Skeletal muscle satellite cell (primary cell): ENCODE measurements at regions not wholly inside any gene's neighbourhood (a gene's known extent, or its start where the extent isn't known, plus 50 kb on each side); places are given as distances from the start of the nearest gene placed in this dataset.
"Not testable (repeated sequence)": the region's sequence is repeated elsewhere in the genome, so short reads cannot be mapped to it uniquely, and the experiment has no call there.

Experiments
- H3K27me3 ChIP-seq: 2 replicates; pipeline ENCODE4 v1.7.0; 2013; ENCODE audit warnings: low read length; ENCODE audit not compliant: control insufficient read depth, insufficient read depth
- H3K36me3 ChIP-seq: 2 replicates; pipeline ENCODE4 v1.7.0; 2013; ENCODE audit warnings: mild to moderate bottlenecking, control low read depth, low read length; ENCODE audit not compliant: insufficient read depth
- H3K4me1 ChIP-seq: 2 replicates; pipeline ENCODE4 v1.7.0; 2013; ENCODE audit warnings: low read length; ENCODE audit not compliant: control insufficient read depth, insufficient read depth
- H3K4me2 ChIP-seq: 2 replicates; pipeline ENCODE4 v1.7.0; 2013; ENCODE audit warnings: mild to moderate bottlenecking, low read length
- H3K4me3 ChIP-seq: 2 replicates; pipeline ENCODE4 v1.7.0; 2013; ENCODE audit warnings: low read length
- H3K9ac ChIP-seq: 2 replicates; pipeline ENCODE4 v1.7.0; 2013; ENCODE audit warnings: mild to moderate bottlenecking, low read depth, low read length, moderate library complexity
- H3K9me3 ChIP-seq: replicated peaks from 2 replicates; pipeline ENCODE4 v1.7.0; 2013; ENCODE audit warnings: mild to moderate bottlenecking, control low read depth, low read length

GRCh38 chr14:56061051-56061450 is 57.2 kb upstream of the PELI2 start:
- Histone ChIP-seq H3K9me3 (no peaks in the 10 kb centered on the region), H3K9ac (no peak overlapping the region), H3K4me3 (no peak overlapping the region), H3K27me3 (peaks cover 34% of the 10 kb centered on the region), H3K4me2 (no peak overlapping the region), H3K36me3 (no peaks in the 10 kb centered on the region), H3K4me1 (no peaks in the 10 kb centered on the region)

DNA sequence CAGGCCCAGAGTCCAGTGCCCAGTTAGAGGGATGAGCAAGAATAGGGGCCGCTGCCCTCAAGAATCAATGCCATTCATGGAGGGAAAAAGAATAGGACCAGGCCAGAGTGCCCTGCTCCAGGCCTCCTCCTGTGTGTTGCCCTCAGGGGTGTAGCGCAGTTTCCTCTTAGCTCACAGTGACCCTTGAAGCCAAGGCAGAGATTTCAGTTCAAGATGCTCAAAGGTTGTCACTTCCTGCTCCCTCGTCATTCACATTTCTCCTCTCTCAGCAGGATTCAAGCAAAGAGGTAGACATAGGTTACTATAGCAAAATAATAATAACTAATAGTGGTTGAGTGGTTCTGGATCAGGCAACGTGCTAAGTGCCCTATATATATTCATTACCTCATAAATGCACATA is 55.1 kb upstream of the PELI2 start:
- Histone ChIP-seq H3K4me3 (no peak overlapping the region), H3K4me1 (no peaks in the 10 kb centered on the region), H3K9ac (no peak overlapping the region), H3K27me3 (peaks cover 21% of the 10 kb centered on the region), H3K36me3 (no peaks in the 10 kb centered on the region), H3K9me3 (no peaks in the 10 kb centered on the region), H3K4me2 (no peak overlapping the region)

DNA sequence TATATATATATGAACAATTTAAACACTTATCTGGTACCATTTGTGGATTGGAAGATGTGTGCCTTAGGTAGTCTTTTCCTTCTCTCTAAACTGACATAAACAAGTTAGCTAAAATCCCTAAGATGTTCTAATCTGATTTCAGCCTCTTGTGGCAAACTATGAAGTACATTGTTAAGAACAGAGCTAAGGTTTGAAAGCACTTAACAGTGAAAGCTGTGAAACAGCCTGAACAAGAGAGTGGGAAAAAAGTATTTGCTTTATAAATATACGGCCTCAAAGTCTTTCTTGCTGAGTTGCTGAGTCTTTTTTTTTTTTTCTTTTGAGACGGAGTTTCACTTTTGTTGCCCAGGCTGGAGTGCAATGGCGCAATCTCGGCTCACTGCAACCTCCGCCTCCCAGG is 53.7 kb upstream of the PELI2 start:
- H3K27me3 ChIP-seq, result peaks cover 8% of the 10 kb centered on the region
- no peak overlapping the region for H3K4me3 ChIP-seq
- H3K4me2 ChIP-seq, result no peak overlapping the region
- no peaks in the 10 kb centered on the region for H3K9me3 ChIP-seq
- no peaks in the 10 kb centered on the region for H3K4me1 ChIP-seq
- no peaks in the 10 kb centered on the region for H3K36me3 ChIP-seq
- no peak overlapping the region for H3K9ac ChIP-seq

GRCh38 chr14:56065199-56065598 is 53.0 kb upstream of the PELI2 start:
- not testable (repeated sequence) for H3K4me2 ChIP-seq, H3K9ac ChIP-seq, H3K36me3 ChIP-seq, H3K4me1 ChIP-seq, H3K9me3 ChIP-seq, H3K4me3 ChIP-seq, H3K27me3 ChIP-seq

DNA sequence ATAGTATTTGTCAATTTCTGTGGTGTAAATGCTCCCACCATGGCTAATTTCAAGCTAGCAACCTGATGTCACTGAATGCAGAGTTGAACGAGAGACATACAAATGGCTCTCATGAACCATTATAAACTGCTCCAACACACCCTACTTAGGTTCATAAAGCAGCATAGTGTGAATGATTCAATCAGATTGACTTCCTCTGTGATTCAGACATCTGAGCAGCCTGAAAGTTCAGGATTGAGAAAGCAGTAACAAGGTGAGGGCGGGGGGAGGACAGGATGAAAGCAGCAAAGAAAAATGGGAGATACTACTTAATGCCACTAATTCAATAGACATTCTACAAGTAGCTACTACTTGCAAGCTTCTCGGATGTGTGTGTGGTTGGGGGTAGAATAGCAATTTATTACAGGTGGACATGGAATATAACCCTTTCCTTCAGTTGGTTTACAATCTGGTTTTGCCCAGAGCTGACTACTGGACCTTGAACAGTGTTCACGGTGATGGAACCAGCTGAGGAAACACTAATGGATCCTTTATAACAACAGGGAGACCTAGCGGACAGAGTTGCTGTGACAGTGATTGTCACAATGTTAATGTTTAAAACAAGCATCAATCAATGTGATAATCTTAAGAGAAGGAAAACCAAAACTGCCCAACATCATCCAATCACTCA is 52.5 kb upstream of the PELI2 start:
- Histone ChIP-seq H3K4me2 (no peak overlapping the region), H3K36me3 (no peaks in the 10 kb centered on the region), H3K4me1 (no peaks in the 10 kb centered on the region), H3K27me3 (no peaks in the 10 kb centered on the region), H3K9ac (no peak overlapping the region), H3K4me3 (no peak overlapping the region), H3K9me3 (no peaks in the 10 kb centered on the region)
